NB4 (cell line): ENCODE measurements at regions not wholly inside any gene's neighbourhood (a gene's known extent, or its start where the extent isn't known, plus 50 kb on each side); places are given as distances from the start of the nearest gene placed in this dataset.
"Not testable (repeated sequence)": the region's sequence is repeated elsewhere in the genome, so short reads cannot be mapped to it uniquely, and the experiment has no call there.

Experiments used
- DNase-seq: peaks from one replicate; pipeline ENCODE4 v3.0.0; 2010; ENCODE audit warnings: low read depth
- H3K4me3 ChIP-seq: one replicate; pipeline ENCODE4 v1.5.1; 2011; ENCODE audit warnings: mild to moderate bottlenecking, low read depth, low read length, moderate library complexity
- CTCF ChIP-seq: IDR thresholded peaks from one replicate; pipeline ENCODE4 v1.5.1; 2012; ENCODE audit warnings: low read depth, low read length
- MAX ChIP-seq: IDR thresholded peaks from 2 replicates; pipeline ENCODE4 v1.6.1; 2011; ENCODE audit warnings: low read depth, low read length
- MYC ChIP-seq: IDR thresholded peaks from 2 replicates; pipeline ENCODE4 v1.6.1; 2011; ENCODE audit warnings: low read depth, low read length
- POLR2A ChIP-seq: IDR thresholded peaks from 2 replicates; pipeline ENCODE4 v1.6.1; 2011; ENCODE audit warnings: mild to moderate bottlenecking; ENCODE audit not compliant: insufficient read length; ENCODE audit errors: extremely low read depth

GRCh38 chr6:22134308-22134707, 162.5 kb downstream of the PRL start:
- H3K4me3 ChIP-seq: no peak overlapping the region
- TF ChIP-seq CTCF: no peak
- no peak for TF ChIP-seq MAX
- TF ChIP-seq POLR2A: no peak
- no peak for TF ChIP-seq MYC
- no peak for DNase-seq

GRCh38 chr6:22135395-22135794, 161.4 kb downstream of the PRL start:
- TF ChIP-seq POLR2A: no peak
- no peak for TF ChIP-seq MAX
- no peak for TF ChIP-seq MYC
- TF ChIP-seq CTCF: no peak
- no peak overlapping the region for H3K4me3 ChIP-seq
- no peak for DNase-seq

GRCh38 chr6:22140736-22141135, 156.1 kb downstream of the PRL start:
- not testable (repeated sequence) for H3K4me3 ChIP-seq, DNase-seq

GRCh38 chr6:22141241-22141745, 155.5 kb downstream of the PRL start:
- no peak overlapping the region for H3K4me3 ChIP-seq
- DNase-seq: no peak

GRCh38 chr6:22142856-22143255, 154.0 kb downstream of the PRL start:
- H3K4me3 ChIP-seq: no peak overlapping the region
- TF ChIP-seq MYC (no peak), MAX (no peak), POLR2A (no peak), CTCF (no peak)
- DNase-seq: no peak

More at GRCh38 chr6:22141241-22141745, 155.5 kb downstream of the PRL start:
- TF ChIP-seq MYC: no peak
- no peak for TF ChIP-seq MAX
- TF ChIP-seq POLR2A: no peak
- TF ChIP-seq CTCF: no peak

GRCh38 chr6:22145376-22145775, 151.5 kb downstream of the PRL start:
- DNase-seq: no peak
- TF ChIP-seq POLR2A (no peak), MAX (no peak), MYC (no peak), CTCF (no peak)
- H3K4me3 ChIP-seq: no peak overlapping the region
